Ovary (tissue), 7 donors: ENCODE measurements at regions not wholly inside any gene's neighbourhood (a gene's known extent, or its start where the extent isn't known, plus 50 kb on each side); places are given as distances from the start of the nearest gene placed in this dataset.

ENCODE experiments used
- DNase-seq, 5 donors: peaks; one replicate each; pipeline ENCODE4 v3.0.0-alpha.2; 2019 to 2020
- H3K27ac ChIP-seq, 2 donors: fragments of 200-600 bp; one replicate each; pipeline versions ENCODE4 v1.5.1 to v1.8.0; 2019 to 2022
- H3K27me3 ChIP-seq: fragments of 200-600 bp; one replicate; pipeline ENCODE4 v1.8.0; 2022
- H3K36me3 ChIP-seq: fragments of 200-600 bp; sonication (generic); one replicate; pipeline ENCODE4 v1.5.1; 2019
- H3K4me1 ChIP-seq: one replicate; pipeline ENCODE4 v1.8.1; 2013; ENCODE audit warnings: mild to moderate bottlenecking, moderate library complexity; ENCODE audit not compliant: insufficient read depth
- H3K4me3 ChIP-seq: fragments of 200-600 bp; sonication (generic); one replicate; pipeline ENCODE4 v1.5.1; 2017
- H3K9me3 ChIP-seq, 2 donors: fragments of 200-600 bp in 1 of 2; sonication (generic) in 1 of 2; one replicate each; pipeline versions ENCODE4 v1.5.1 to v1.8.1; 2013 to 2019; ENCODE audit warnings: mild to moderate bottlenecking in 1 of 2, moderate library complexity in 1 of 2
- CTCF ChIP-seq, 3 donors: fragments of 450-650 bp in 2 of 3; fragments of 200-600 bp in 1 of 3; IDR thresholded peaks; one replicate each; pipeline versions ENCODE4 v1.5.1 to v1.8.0; 2016 to 2022; ENCODE audit warnings: antibody characterized with exemption in 3 of 3, mild to moderate bottlenecking in 1 of 3
- EP300 ChIP-seq: sonication (generic); formaldehyde crosslinking; IDR thresholded peaks from one replicate; pipeline ENCODE4 v1.6.1; 2017; ENCODE audit warnings: antibody characterized with exemption
- POLR2A ChIP-seq: fragments of 450-650 bp; IDR thresholded peaks from one replicate; pipeline ENCODE4 v1.6.1; 2017; ENCODE audit warnings: antibody characterized with exemption, mild to moderate bottlenecking, moderate library complexity
- WGBS, 3 donors: extraction: QIAGEN DNeasy Blood & Tissue Kit in 1 of 3; methylation state at CpG; one replicate each; pipeline versions ENCODE4 v1.1.5 to v1.1.7; 2013 to 2017; 5-methylcytosine and 5-hydroxymethylcytosine counted together
- intact Hi-C, 4 donors: fragments of 100-400 bp; cut with DNase I; formaldehyde crosslinking; loops; one replicate each; pipeline versions ENCODE4 v1.11.0 to v1.15.1; 2022 to 2023
- donor health status: DM: no; HTN: no; CAD: no; lungs with moderate emphysema.
- donor health status: DM: no; HTN: no; CAD: no.
- donor health status: Bipolar disorder and iron deficiency.
- donor health status: DM: no; HTN: no; CAD: no.
- donor health status: DM: yes; HTN: yes; CAD: no.

- no peak for TF ChIP-seq POLR2A
- no peak for TF ChIP-seq CTCF (IDR thresholded peaks at IDR 0.05)
- DNase-seq = no peak
- Histone ChIP-seq H3K27ac (no peak overlapping the region), H3K36me3 (no peaks in the 10 kb centered on the region), H3K9me3 (no peaks in the 10 kb centered on the region), H3K4me3 (no peak overlapping the region), H3K4me1 (no peaks in the 10 kb centered on the region), H3K27me3 (no peaks in the 10 kb centered on the region)
- intact Hi-C loops = no loop called here
- 73 to 91% (median 86%) methylated on average over 2 of the region's 2 CpGs for WGBS, 3 donors
Measured at GRCh38 chr5:159410480-159410879, 80.2 kb upstream of the IL12B start.

- no peak overlapping the region for H3K27ac ChIP-seq
- no peaks in the 10 kb centered on the region for H3K36me3 ChIP-seq
- no peaks in the 10 kb centered on the region for H3K9me3 ChIP-seq
- H3K4me1 ChIP-seq = no peaks in the 10 kb centered on the region
- no peak for DNase-seq
- 73 to 77% (median 74%) methylated on average over 6 of the region's 6 CpGs for WGBS, 3 donors
- intact Hi-C loops = no loop called here
- TF ChIP-seq CTCF (IDR thresholded peaks at IDR 0.05) (no peak), POLR2A (no peak), EP300 (no peak)
- H3K4me3 ChIP-seq = no peak overlapping the region
- no peaks in the 10 kb centered on the region for H3K27me3 ChIP-seq
Measured at GRCh38 chr5:159411115-159411514, 80.8 kb upstream of the IL12B start.

GRCh38 chr5:159412284-159413046 is 82.2 kb upstream of the IL12B start:
- Histone ChIP-seq H3K9me3 (no peaks in the 10 kb centered on the region), H3K4me3 (no peak overlapping the region), H3K27me3 (no peaks in the 10 kb centered on the region), H3K36me3 (no peaks in the 10 kb centered on the region), H3K27ac (no peak overlapping the region), H3K4me1 (no peaks in the 10 kb centered on the region)
- WGBS, 3 donors = 75 to 88% (median 77%) methylated on average over 6 of the region's 6 CpGs
- DNase-seq = peak in 1 of 5 donors; percentile 15
- TF ChIP-seq EP300 (no peak), POLR2A (no peak), CTCF (IDR thresholded peaks at IDR 0.05) (no peak)
- intact Hi-C loops = no loop called here

GRCh38 chr5:159414021-159414420 is 83.7 kb upstream of the IL12B start:
- H3K27me3 ChIP-seq = no peaks in the 10 kb centered on the region
- no peak overlapping the region for H3K4me3 ChIP-seq
- H3K4me1 ChIP-seq = no peaks in the 10 kb centered on the region
- intact Hi-C loops = no loop called here
- TF ChIP-seq POLR2A (no peak), CTCF (IDR thresholded peaks at IDR 0.05) (no peak), EP300 (no peak)
- H3K9me3 ChIP-seq = no peaks in the 10 kb centered on the region
- H3K27ac ChIP-seq = no peak overlapping the region
- no peak for DNase-seq
- WGBS, 3 donors = 64 to 80% (median 70%) methylated on average over 2 of the region's 2 CpGs
- no peaks in the 10 kb centered on the region for H3K36me3 ChIP-seq
